HepG2 (cell line): ENCODE measurements at regions not wholly inside any gene's neighbourhood (a gene's known extent, or its start where the extent isn't known, plus 50 kb on each side); places are given as distances from the start of the nearest gene placed in this dataset.

Experiments
- ATAC-seq: fragments of 200-7000 bp; cut with Tn5 transposase; 3 replicates; pipeline ENCODE4 v1.9.1; 2020; ENCODE audit warnings: mild to moderate bottlenecking, moderate library complexity
- BruUV-seq: library from RNA; stranded (reverse); fragments of 400-500 nt; replicated peaks from 2 replicates; lab custom pipeline; 2021; lab: Mats Ljungman, UMichigan
- CTCF ChIA-PET: fragments of 300-600 bp; formaldehyde crosslinking; extraction: SDS; loops from one replicate; lab custom pipeline; 2021; ENCODE audit warnings: low total read pairs, inconsistent platforms, low intra/inter-chr PET ratio; lab: Yijun Ruan, JAX
- POLR2A ChIA-PET: fragments of 350-600 bp; sonication (Branson Sonifier 250); formaldehyde crosslinking; loops from one replicate; lab custom pipeline; 2020; ENCODE audit warnings: antibody characterized with exemption, inconsistent platforms; lab: Yijun Ruan, JAX
- DNase-seq: peaks from one replicate; pipeline ENCODE4 v3.0.0-alpha.2; 2015; ENCODE audit warnings: low spot score
- FAIRE-seq: peaks from 3 replicates; lab custom pipeline; 2011; peaks lifted over from hg19 to GRCh38; lab: Jason Lieb, UNC
- H2AFZ ChIP-seq: one replicate; pipeline ENCODE4 v1.6.1; 2011; ENCODE audit warnings: low read length, inconsistent platforms
- H3K27ac ChIP-seq: fragments of 300-600 bp; 3 replicates; pipeline ENCODE4 v1.8.0; 2011; ENCODE audit warnings: mixed run types, mild to moderate bottlenecking, mixed read lengths, low read length, inconsistent platforms; ENCODE audit not compliant: insufficient read depth; ENCODE audit errors: extremely low read length
- H3K27me3 ChIP-seq, 2 experiments: fragments of 200-600 bp in 1 of 2; 2 replicates in 1 of 2; 3 replicates in 1 of 2; pipeline versions ENCODE4 v1.6.0 to v1.8.0; 2011; ENCODE audit warnings: low read length in 2 of 2, mild to moderate bottlenecking in 2 of 2, moderate library complexity in 2 of 2, inconsistent platforms in 1 of 2; ENCODE audit not compliant: insufficient read depth in 2 of 2, control insufficient read depth in 1 of 2
- H3K36me3 ChIP-seq, 2 experiments: fragments of 200-600 bp in 1 of 2; replicated peaks in 1 of 2; 2 replicates in 1 of 2; 3 replicates in 1 of 2; pipeline versions ENCODE4 v1.5.1 to v1.8.0; 2011; ENCODE audit warnings: low read length in 2 of 2, inconsistent platforms in 1 of 2; ENCODE audit not compliant: insufficient read depth in 2 of 2, control insufficient read depth in 1 of 2
- H3K4me1 ChIP-seq: 2 replicates; pipeline ENCODE4 v1.5.1; 2012; ENCODE audit warnings: low read length, inconsistent platforms; ENCODE audit not compliant: insufficient read depth
- H3K4me2 ChIP-seq: 2 replicates; pipeline ENCODE4 v1.6.0; 2011; ENCODE audit warnings: low read depth, low read length, inconsistent platforms
- H3K4me3 ChIP-seq, 3 experiments: fragments of 200-600 bp in 1 of 3; sonication (generic), shearing (Covaris generic) in 1 of 3; replicated peaks in 1 of 3; 2 replicates each; pipeline ENCODE4 v1.5.1; 2011 to 2016; ENCODE audit warnings: low read length in 3 of 3, inconsistent platforms in 2 of 3, low read depth in 2 of 3, mild to moderate bottlenecking in 2 of 3, control low read depth in 1 of 3, mixed read lengths in 1 of 3; ENCODE audit not compliant: insufficient read depth in 1 of 3
- H3K79me2 ChIP-seq: one replicate; pipeline ENCODE4 v1.6.1; 2011; ENCODE audit warnings: low read length, inconsistent platforms; ENCODE audit not compliant: insufficient read depth
- H3K9ac ChIP-seq: 2 replicates; pipeline ENCODE4 v1.6.0; 2011; ENCODE audit warnings: mild to moderate bottlenecking, low read depth, low read length, inconsistent platforms; ENCODE audit not compliant: insufficient read depth
- H3K9me3 ChIP-seq: 2 replicates; pipeline ENCODE4 v1.5.1; 2012; ENCODE audit warnings: mild to moderate bottlenecking, low read length
- H4K20me1 ChIP-seq: 2 replicates; pipeline ENCODE4 v1.6.0; 2011; ENCODE audit warnings: inconsistent platforms, mild to moderate bottlenecking, low read length, moderate library complexity; ENCODE audit not compliant: insufficient read depth
- HNRNPL ChIP-seq: fragments of 200-400 bp; formaldehyde crosslinking; IDR thresholded peaks from 2 replicates; pipeline ENCODE4 v1.6.1; 2017; ENCODE audit warnings: mild to moderate bottlenecking, low read depth, low read length
- MTF2 ChIP-seq: sonication (generic); formaldehyde crosslinking; IDR thresholded peaks from 2 replicates; pipeline ENCODE4 v1.5.0; 2020; ENCODE audit warnings: missing genetic modification reagents, borderline replicate concordance
- RFX3 ChIP-seq: IDR thresholded peaks from 2 replicates; pipeline ENCODE4 v1.6.1; 2016; ENCODE audit warnings: missing biosample characterization, missing genetic modification reagents
- RXRB ChIP-seq: IDR thresholded peaks from 2 replicates; pipeline ENCODE4 v1.6.1; 2016; ENCODE audit warnings: borderline replicate concordance, missing genetic modification reagents, missing compliant biosample characterization
- SMARCC2 ChIP-seq: fragments of 450-650 bp; IDR thresholded peaks from 2 replicates; pipeline ENCODE4 v1.6.1; 2017; ENCODE audit warnings: antibody characterized with exemption, mild to moderate bottlenecking
- YEATS2 ChIP-seq: sonication (generic); formaldehyde crosslinking; IDR thresholded peaks from 2 replicates; pipeline ENCODE4 v1.4.0; 2020; ENCODE audit warnings: missing genetic modification reagents, borderline replicate concordance
- ZBTB3 ChIP-seq: sonication (generic); formaldehyde crosslinking; IDR thresholded peaks from 2 replicates; pipeline ENCODE4 v1.4.0; 2020; ENCODE audit warnings: low read depth, mild to moderate bottlenecking, moderate library complexity, missing genetic modification reagents, borderline replicate concordance
- ZFP36 ChIP-seq: fragments of 150-350 bp; IDR thresholded peaks from 2 replicates; pipeline ENCODE4 v1.6.1; 2018; ENCODE audit warnings: borderline replicate concordance, low read length, low read depth; ENCODE audit not compliant: partially characterized antibody
- ZNF292 ChIP-seq: sonication (generic); formaldehyde crosslinking; IDR thresholded peaks from 2 replicates; pipeline ENCODE4 v1.8.1; 2022; ENCODE audit warnings: mild to moderate bottlenecking, low read depth, missing genetic modification reagents, borderline replicate concordance
- ZNF296 ChIP-seq: sonication (generic); formaldehyde crosslinking; conservative IDR thresholded peaks from 2 replicates; pipeline ENCODE4 v1.5.0; 2020; ENCODE audit warnings: mild to moderate bottlenecking, missing genetic modification reagents
- ZNF30 ChIP-seq: sonication (generic); formaldehyde crosslinking; IDR thresholded peaks from 2 replicates; pipeline ENCODE4 v1.5.0; 2020; ENCODE audit warnings: mild to moderate bottlenecking, missing genetic modification reagents
- ZNF773 ChIP-seq: sonication (generic); formaldehyde crosslinking; IDR thresholded peaks from 2 replicates; pipeline ENCODE4 v1.4.0; 2020; ENCODE audit warnings: missing genetic modification reagents, borderline replicate concordance
- WGBS: methylation state at CpG from one replicate; pipeline ENCODE4 v1.1.6; 2017; ENCODE audit warnings: low lambda C conversion rate; 5-methylcytosine and 5-hydroxymethylcytosine counted together
- in situ Hi-C: cut with HindIII; loops from 2 replicates; pipeline ENCODE4 v1.10.0; 2017; ENCODE audit warnings: low pct_unique_long_range_greater_than_20kb; ENCODE audit not compliant: extremely low pct_ligation_motif_present
- intact Hi-C: fragments of 100-400 bp; cut with micrococcal nuclease; formaldehyde crosslinking; loops from one replicate; pipeline ENCODE4 v1.10.0; 2022; ENCODE audit not compliant: unreplicated experiment
- TF ChIP-seq, protein P1 (sequence below): sonication (generic); formaldehyde crosslinking; IDR thresholded peaks from 2 replicates; pipeline ENCODE4 v1.5.0; 2020; ENCODE audit warnings: missing genetic modification reagents
- TF ChIP-seq, protein P2 (sequence below): IDR thresholded peaks from 2 replicates; pipeline ENCODE4 v1.6.1; 2012; ENCODE audit warnings: inconsistent platforms
- TF ChIP-seq, protein P3 (sequence below): sonication (generic); formaldehyde crosslinking; IDR thresholded peaks from 2 replicates; pipeline ENCODE4 v1.4.0; 2020; ENCODE audit warnings: missing genetic modification reagents

DNA sequence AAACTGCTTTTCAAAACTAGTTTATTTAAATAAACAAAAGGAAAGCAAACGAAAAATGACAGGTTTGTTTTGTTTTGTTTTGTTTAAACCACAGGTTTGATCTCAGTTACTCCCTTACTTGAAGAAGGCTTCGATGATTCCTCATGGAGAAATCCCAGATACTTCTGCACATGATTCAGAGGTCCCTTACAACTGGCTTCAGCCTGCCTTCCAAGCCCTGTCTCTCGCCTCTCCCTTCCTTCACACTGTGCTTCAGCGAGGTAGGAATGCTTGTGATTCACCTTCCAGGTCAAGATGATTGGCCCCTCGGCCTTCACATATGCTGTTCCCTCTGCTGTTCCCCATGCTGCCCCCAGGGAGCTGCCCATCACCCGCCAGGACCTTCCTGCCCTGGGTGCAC lies 104.1 kb upstream of the ITGA6 start:
- Histone ChIP-seq H2AFZ (no peak overlapping the region), H3K4me2 (no peak overlapping the region), H3K4me3 (no peak overlapping the region), H3K9ac (no peak overlapping the region), H3K4me1 (no peaks in the 10 kb centered on the region), H3K79me2 (no peaks in the 10 kb centered on the region), H3K9me3 (no peaks in the 10 kb centered on the region), H3K36me3 (no peaks in the 10 kb centered on the region), H3K27ac (no peak overlapping the region), H4K20me1 (no peaks in the 10 kb centered on the region), H3K27me3 (peaks cover 0 to 1% of the 10 kb centered on the region in 2 experiments; a peak in 2 of 5 replicates)
- 30% methylated on average over 6 of the region's 6 CpGs for WGBS
- TF ChIP-seq, protein P1, sequence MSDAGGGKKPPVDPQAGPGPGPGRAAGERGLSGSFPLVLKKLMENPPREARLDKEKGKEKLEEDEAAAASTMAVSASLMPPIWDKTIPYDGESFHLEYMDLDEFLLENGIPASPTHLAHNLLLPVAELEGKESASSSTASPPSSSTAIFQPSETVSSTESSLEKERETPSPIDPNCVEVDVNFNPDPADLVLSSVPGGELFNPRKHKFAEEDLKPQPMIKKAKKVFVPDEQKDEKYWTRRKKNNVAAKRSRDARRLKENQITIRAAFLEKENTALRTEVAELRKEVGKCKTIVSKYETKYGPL (CRISPR knock-in tag) = no peak
- TF ChIP-seq, protein P2, sequence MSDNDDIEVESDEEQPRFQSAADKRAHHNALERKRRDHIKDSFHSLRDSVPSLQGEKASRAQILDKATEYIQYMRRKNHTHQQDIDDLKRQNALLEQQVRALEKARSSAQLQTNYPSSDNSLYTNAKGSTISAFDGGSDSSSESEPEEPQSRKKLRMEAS = no peak
- TF ChIP-seq HNRNPL (no peak), SMARCC2 (no peak), ZNF773 (CRISPR knock-in tag) (no peak), YEATS2 (CRISPR knock-in tag) (no peak), ZNF30 (no peak), RFX3 (CRISPR knock-in tag) (no peak), ZFP36 (no peak), ZNF292 (no peak), RXRB (CRISPR knock-in tag) (no peak), MTF2 (CRISPR knock-in tag) (no peak), ZNF296 (CRISPR knock-in tag) (no peak), ZBTB3 (no peak)
- TF ChIP-seq, protein P3, sequence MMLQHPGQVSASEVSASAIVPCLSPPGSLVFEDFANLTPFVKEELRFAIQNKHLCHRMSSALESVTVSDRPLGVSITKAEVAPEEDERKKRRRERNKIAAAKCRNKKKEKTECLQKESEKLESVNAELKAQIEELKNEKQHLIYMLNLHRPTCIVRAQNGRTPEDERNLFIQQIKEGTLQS = no peak
- FAIRE-seq = no peak
- POLR2A ChIA-PET = no interaction called here
- BruUV-seq = no TSS peak
- ATAC-seq = no peak
- no peak for DNase-seq
- CTCF ChIA-PET = no interaction called here
- in situ Hi-C loops = no loop called here
- intact Hi-C loops = no loop called here
